Thoracic aorta (tissue), 2 donors: ENCODE measurements at regions not wholly inside any gene's neighbourhood (a gene's known extent, or its start where the extent isn't known, plus 50 kb on each side); places are given as distances from the start of the nearest gene placed in this dataset.

Experiments used
- ATAC-seq: fragments of 150-250 bp; one replicate; pipeline ENCODE4 v1.8.0; 2017; ENCODE audit warnings: low read depth; ENCODE audit not compliant: insufficient number of reproducible peaks, low FRiP score
- DNase-seq: peaks from one replicate; pipeline ENCODE4 v3.0.0-alpha.2; 2020; ENCODE audit warnings: low spot score
- H3K27ac ChIP-seq, 2 donors: fragments of 200-600 bp; sonication (generic); 1 replicate in 1 of 2; 2 replicates in 1 of 2; pipeline ENCODE4 v1.5.1; 2016; ENCODE audit warnings: mild to moderate bottlenecking in 2 of 2, moderate library complexity in 2 of 2
- H3K27me3 ChIP-seq: fragments of 200-600 bp; sonication (generic); replicated peaks from 2 replicates; pipeline ENCODE4 v1.6.0; 2016; ENCODE audit warnings: mild to moderate bottlenecking; ENCODE audit not compliant: insufficient read depth
- H3K36me3 ChIP-seq: fragments of 200-600 bp; sonication (generic); one replicate; pipeline ENCODE4 v1.5.1; 2016
- H3K4me1 ChIP-seq, 2 donors: fragments of 200-600 bp; sonication (generic); 1 replicate in 1 of 2; 2 replicates in 1 of 2; pipeline versions ENCODE4 v1.5.1 to v1.6.0; 2016; ENCODE audit warnings: low read depth in 2 of 2, mild to moderate bottlenecking in 1 of 2; ENCODE audit not compliant: control insufficient read depth in 1 of 2
- H3K4me3 ChIP-seq: fragments of 200-600 bp; sonication (generic); 2 replicates; pipeline ENCODE4 v1.5.1; 2016; ENCODE audit warnings: mild to moderate bottlenecking
- H3K9me3 ChIP-seq: fragments of 200-600 bp; sonication (generic); 2 replicates; pipeline ENCODE4 v1.5.1; 2016
- TF ChIP-seq, protein P1 (sequence below): fragments of 200-600 bp; sonication (generic); IDR thresholded peaks from one replicate; pipeline ENCODE4 v1.5.1; 2019; ENCODE audit warnings: antibody characterized with exemption

DNA sequence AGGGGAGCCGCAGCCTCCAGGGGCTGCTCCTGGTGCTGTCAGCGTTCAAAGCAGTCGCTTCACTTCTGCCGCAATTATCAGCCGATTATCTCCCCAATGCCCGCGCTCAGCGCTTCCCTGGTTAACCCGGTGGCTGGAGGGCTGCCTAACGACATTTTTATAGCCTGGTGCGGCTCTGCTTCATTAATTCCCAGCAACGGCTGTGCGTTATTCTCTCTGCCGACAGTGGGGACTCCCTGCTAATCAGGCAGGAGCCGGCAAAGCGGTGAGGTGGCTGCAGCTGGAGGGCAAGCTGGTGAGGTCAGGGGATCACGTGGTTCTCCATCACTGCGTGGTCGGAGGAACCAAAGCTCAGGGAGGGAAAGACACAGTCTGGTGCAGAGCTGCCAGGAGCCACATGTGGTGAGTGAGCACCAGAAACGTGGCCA, 62.9 kb downstream of the GLRX5 start:
- Histone ChIP-seq H3K27ac (no peak overlapping the region), H3K36me3 (no peaks in the 10 kb centered on the region), H3K4me1 (no peaks in the 10 kb centered on the region), H3K27me3 (no peaks in the 10 kb centered on the region), H3K9me3 (no peaks in the 10 kb centered on the region), H3K4me3 (no peak overlapping the region)
- TF ChIP-seq, protein P1, sequence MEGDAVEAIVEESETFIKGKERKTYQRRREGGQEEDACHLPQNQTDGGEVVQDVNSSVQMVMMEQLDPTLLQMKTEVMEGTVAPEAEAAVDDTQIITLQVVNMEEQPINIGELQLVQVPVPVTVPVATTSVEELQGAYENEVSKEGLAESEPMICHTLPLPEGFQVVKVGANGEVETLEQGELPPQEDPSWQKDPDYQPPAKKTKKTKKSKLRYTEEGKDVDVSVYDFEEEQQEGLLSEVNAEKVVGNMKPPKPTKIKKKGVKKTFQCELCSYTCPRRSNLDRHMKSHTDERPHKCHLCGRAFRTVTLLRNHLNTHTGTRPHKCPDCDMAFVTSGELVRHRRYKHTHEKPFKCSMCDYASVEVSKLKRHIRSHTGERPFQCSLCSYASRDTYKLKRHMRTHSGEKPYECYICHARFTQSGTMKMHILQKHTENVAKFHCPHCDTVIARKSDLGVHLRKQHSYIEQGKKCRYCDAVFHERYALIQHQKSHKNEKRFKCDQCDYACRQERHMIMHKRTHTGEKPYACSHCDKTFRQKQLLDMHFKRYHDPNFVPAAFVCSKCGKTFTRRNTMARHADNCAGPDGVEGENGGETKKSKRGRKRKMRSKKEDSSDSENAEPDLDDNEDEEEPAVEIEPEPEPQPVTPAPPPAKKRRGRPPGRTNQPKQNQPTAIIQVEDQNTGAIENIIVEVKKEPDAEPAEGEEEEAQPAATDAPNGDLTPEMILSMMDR = no peak
- no peak for ATAC-seq
- DNase-seq = no peak

DNA sequence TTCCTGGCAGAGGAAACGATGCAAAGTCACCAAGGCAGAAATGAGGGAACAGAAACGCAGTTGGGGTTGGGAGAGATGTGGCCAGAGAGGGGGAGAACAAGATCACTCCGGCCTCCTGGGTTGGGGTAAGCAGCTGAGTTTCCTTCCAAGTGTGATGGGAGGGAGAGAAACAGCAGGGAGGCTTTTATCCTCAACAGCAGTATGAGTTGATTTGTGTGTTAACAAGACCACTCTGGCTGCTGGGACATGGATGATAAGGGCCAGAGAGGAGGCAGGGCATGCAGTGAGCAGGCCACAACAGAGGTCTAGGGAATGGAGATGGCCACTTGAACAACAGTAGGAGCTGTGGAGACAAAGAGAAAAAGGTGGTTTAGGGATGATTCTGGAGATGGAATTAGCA, 66.8 kb downstream of the GLRX5 start:
- Histone ChIP-seq H3K9me3 (no peaks in the 10 kb centered on the region), H3K4me1 (no peaks in the 10 kb centered on the region), H3K36me3 (no peaks in the 10 kb centered on the region), H3K27ac (no peak overlapping the region), H3K4me3 (no peak overlapping the region), H3K27me3 (no peaks in the 10 kb centered on the region)
- DNase-seq (no peak), ATAC-seq (no peak)
- TF ChIP-seq, protein P1 = no peak

DNA sequence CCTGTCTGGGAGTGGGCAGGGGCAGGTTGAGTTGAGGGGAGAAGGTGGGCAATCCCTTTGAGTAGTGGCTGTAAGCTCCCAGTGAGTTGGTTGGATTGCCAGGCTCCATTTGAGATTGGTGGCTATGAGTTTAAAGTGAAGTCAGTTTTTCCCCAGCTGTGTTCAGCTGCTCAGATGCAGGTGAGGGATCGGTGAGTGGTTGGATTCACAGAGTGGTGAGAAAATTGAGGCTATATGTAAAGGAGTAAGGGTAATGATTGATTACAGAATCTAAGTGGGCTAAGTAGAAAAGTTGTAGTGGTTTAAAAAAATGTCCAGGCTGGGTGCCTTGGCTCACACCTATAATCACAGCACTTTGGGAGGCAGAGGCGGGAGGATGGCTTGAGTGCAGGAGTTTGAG, 68.6 kb downstream of the GLRX5 start:
- DNase-seq = no peak
- no peaks in the 10 kb centered on the region for H3K27me3 ChIP-seq
- no peaks in the 10 kb centered on the region for H3K4me1 ChIP-seq
- H3K9me3 ChIP-seq = no peaks in the 10 kb centered on the region
- no peak for ATAC-seq
- no peak overlapping the region for H3K4me3 ChIP-seq
- H3K27ac ChIP-seq = no peak overlapping the region
- no peaks in the 10 kb centered on the region for H3K36me3 ChIP-seq
- TF ChIP-seq, protein P1 = no peak

DNA sequence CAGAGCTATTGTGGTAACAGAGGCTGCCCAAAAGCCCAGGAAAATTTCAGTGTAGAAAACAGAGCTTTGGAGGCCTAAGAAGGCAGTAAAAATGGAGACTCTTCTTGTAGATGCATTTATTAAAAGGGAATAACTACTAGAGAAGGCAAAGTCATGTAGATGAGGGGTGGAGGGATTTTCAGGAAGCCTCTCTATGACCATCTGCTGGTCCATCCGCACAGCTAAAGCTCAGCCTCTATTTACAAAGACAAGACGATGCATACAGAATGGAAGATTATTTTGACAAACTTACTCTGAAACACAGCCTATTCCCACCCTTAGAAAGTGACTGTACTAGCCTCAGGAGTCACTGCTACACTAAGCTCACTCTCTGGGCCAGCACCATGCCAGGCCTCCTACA, 71.4 kb downstream of the GLRX5 start:
- Histone ChIP-seq H3K4me1 (no peaks in the 10 kb centered on the region), H3K36me3 (no peaks in the 10 kb centered on the region), H3K4me3 (no peak overlapping the region), H3K27ac (no peak overlapping the region), H3K9me3 (no peaks in the 10 kb centered on the region), H3K27me3 (no peaks in the 10 kb centered on the region)
- no peak for ATAC-seq
- no peak for DNase-seq
- TF ChIP-seq, protein P1 = no peak

DNA sequence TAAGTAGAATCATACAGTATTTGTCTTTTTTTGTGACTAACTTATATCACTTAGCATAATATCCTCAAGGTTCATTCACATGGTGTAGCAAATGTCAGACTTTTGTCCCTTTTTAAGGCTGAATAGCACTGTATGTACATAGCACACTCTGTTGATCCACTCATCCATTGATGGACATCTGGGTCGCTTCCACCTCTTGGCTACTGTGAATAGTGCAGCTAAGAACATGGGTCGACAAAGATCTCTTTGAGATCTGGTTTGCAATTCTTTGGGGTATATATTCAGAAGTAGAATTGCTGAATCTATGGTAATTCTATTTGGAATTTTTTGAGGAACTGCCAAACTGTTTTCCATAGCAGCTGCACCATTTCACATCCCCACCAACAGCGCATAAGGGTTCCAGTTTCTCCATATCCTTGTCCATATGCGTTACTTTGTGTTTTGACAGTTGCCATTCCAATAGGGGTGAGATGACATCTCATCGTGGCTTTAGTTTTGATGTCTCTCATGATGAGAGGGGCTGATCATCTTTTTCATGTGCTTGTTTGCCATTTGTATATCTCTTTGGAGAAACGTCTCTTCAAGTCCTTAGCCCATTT, 73.9 kb downstream of the GLRX5 start:
- ATAC-seq (no peak), DNase-seq (no peak)
- Histone ChIP-seq H3K4me3 (no peak overlapping the region), H3K36me3 (no peaks in the 10 kb centered on the region), H3K9me3 (no peaks in the 10 kb centered on the region), H3K27me3 (no peaks in the 10 kb centered on the region), H3K4me1 (no peaks in the 10 kb centered on the region), H3K27ac (no peak overlapping the region)
- TF ChIP-seq, protein P1 = no peak
